ENCODE measurements at regions not wholly inside any gene's neighbourhood (a gene's known extent, or its start where the extent isn't known, plus 50 kb on each side); places are given as distances from the start of the nearest gene placed in this dataset.

- TF ChIP-seq CTCF (IDR thresholded peaks at IDR 0.05) (no peak), POLR2A (IDR thresholded peaks at IDR 0.05) (no peak)
These were observed 115.0 kb upstream of the ZNF438 start for GRCh38 chr10:31146491-31147209.

Measured in lower leg skin (tissue), 3 donors.